Esophagus mucosa (tissue), 1 donor: ENCODE measurements at regions not wholly inside any gene's neighbourhood (a gene's known extent, or its start where the extent isn't known, plus 50 kb on each side); places are given as distances from the start of the nearest gene placed in this dataset.

Experiments used
- ATAC-seq: fragments of 200-7000 bp; cut with Tn5 transposase; one replicate; pipeline ENCODE4 v1.9.1; 2020
- donor health status: DM: yes; HTN: yes; CAD: no.

GRCh38 chr15:94535298-94536048 is 304.1 kb downstream of the MCTP2 start:
- no peak for ATAC-seq

- ATAC-seq = no peak
Observed at GRCh38 chr15:94536549-94536948, 305.2 kb downstream of the MCTP2 start.

DNA sequence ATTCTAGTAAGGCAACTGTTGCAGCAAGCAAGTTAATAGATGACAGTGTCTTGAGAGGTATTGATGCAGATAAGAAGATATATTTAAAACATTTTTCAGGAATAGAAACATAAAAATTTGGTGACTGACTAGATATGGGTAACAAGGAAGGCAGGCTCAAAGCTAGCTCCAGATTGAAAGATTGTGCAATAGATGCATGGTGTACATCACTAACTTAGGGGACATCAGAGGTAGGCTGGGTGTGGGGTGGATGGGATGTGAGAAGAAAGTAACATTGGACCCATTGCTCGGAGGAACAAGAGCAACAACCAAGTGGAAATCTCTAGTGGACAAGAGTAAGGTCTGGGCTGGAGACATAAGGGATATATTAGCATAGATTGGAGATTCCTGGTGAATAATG is 306.9 kb downstream of the MCTP2 start:
- ATAC-seq = no peak

DNA sequence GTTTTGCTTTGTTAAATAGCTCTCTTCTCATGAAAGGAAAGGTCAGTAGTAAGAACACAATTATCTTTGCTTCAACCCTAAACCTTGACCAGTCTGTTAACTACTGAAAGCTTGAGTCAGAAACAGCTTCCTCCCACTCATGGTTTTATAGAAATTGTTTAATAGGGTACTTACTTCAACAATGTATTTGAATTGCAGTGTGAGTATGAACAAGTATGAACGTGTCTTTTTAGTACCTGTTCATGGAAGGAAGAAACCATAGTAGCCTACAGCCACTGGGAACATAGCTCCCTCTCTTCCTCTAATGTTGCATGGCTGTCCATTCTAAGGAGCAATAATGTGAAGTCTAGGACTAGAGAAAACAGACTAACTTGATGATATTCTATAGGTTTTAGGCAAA is 311.0 kb downstream of the MCTP2 start:
- no peak for ATAC-seq

DNA sequence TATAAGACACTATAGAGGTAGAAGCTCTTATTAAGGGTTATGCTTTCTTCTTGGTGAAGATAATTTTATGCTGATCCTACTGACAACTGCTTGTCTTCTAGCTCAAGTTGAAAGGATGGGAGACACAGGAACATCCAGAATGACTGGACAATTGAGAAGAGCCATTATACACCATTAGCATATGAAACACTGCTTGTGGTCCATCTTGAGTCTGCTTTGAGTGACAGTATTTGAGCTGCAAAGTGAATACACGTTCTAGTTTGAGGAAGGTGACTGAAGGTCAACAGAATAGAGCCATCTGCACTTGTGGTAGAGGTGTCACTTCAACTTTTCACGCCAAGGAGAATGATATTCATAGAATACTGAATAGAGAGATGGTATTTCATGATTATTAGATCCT is 315.4 kb downstream of the MCTP2 start:
- ATAC-seq = no peak

DNA sequence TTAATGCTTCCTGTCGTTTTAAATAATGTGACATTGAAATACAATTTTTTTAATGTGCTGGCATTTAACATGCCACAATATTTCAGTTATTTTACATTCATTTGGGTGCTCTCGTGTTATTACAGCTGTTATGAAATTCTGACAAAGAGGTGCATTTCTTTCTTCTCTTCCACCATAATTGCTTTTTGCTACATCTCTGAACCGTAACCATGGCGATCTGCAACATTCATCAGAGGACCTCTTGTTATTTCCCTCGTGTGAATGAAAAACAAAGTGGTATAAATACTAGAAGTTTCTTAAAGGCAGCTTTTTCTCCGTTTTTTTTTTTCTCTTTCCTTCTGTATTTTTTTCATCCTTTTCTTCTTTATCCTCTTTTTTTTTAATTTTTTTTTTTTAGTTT is 316.4 kb downstream of the MCTP2 start:
- ATAC-seq = no peak

GRCh38 chr15:94555841-94556519 is 324.6 kb downstream of the MCTP2 start:
- no peak for ATAC-seq

DNA sequence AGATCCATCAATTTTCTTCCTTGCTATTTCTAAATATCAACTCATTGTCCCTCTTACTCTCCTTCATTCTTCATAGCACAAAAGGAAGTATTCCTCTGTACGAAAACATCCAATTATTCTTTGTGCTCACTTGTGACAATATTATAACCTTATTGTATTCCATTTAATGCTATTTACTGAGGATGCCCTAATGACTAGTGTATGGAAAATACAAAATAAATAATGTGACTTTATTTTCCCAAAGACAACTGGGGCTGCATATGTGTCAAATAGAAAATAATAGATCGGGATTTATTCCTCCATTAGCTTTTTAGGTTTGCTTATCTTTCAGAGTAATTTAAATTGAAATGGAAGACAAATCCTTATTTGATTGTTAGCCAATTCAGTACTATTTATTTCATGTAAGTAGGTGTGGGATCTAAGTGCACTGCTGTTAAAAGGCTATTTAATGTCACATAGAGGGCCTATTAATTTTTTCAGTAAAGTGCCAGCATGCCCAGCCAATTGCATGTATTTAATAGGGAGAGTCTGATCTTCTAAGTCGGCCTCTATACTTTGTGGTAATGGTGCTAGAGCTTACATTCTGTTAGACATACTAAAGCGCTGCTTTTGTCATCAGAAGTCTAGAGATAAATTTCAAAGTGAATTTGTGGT is 329.8 kb downstream of the MCTP2 start:
- no peak for ATAC-seq

DNA sequence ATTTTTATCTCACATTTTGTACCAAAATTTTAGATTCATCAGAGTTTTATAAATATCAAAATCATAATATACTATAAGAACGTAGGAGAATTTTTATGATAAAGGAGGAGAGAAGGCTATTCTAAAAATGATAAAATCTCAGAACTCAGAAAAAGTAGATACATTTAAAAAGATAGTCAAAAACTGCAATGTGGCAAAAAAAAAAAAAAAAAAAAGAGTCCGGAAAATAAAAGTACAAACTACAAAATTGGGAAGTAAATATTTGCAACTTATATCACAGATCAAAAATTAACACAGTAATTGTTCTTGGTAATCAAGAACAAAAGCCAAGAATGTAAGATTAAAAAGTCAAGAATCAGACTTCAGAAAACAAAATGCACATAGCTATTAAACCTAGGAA is 332.1 kb downstream of the MCTP2 start:
- no peak for ATAC-seq

GRCh38 chr15:94576889-94577533 is 345.6 kb downstream of the MCTP2 start:
- ATAC-seq = peak; percentile 47

- no peak for ATAC-seq
Observed at GRCh38 chr15:94579286-94579685, 347.9 kb downstream of the MCTP2 start.

DNA sequence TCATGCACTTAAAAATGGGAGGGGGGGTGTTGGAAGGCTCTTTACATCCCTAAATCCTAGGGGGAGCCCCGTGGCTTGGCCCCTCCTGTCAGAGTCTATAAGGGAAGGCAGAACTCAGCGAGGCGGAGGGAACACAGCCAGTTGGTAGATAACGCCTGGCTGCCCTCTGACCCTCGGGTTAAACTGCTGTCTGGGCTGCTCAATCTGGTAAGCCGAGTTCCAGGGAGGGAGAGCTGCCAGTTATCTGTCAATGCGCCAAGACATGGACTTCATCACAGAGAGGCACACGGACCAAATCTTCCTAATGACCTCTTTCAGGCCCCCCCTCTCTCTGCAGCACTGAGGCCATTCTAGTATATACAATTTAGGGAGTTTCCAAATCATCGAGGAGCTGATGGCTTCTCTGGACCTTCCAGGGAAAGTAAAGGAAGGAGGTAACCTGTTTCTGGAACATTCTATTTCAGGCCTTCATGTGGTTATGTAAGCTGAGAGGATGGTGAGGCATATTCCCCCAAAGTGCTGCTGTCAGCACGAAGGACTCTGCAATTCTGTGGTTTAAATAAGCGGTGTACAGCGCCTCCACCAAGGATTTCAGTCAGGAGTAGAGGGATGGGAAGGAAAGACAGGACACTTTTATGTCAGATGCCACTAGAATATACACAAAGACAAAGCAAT is 349.0 kb downstream of the MCTP2 start:
- ATAC-seq = no peak

GRCh38 chr15:94582368-94582767 is 351.0 kb downstream of the MCTP2 start:
- ATAC-seq = peak; percentile 47

GRCh38 chr15:94584833-94585244 is 353.5 kb downstream of the MCTP2 start:
- peak; percentile 32 for ATAC-seq

- no peak for ATAC-seq
Observed at GRCh38 chr15:94586099-94586498, 354.7 kb downstream of the MCTP2 start.

DNA sequence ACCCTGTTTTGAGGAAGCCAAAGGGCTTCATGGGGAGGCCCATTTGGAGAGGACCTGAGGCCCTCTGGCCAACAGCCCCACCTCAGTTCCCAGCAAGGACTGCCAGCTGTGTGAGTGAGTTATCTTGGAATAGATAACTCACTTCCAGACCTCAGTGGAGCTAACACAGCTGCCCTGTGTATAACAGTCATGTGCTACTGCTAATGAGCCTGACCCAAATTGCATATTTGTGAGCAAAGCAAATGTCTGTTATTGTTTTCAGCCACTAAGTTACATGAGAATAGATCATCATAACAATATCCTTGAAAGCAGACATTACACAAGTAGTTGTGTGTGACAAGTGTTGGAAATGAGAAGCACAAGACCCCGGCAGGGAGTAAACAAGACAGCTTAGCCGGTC is 355.8 kb downstream of the MCTP2 start:
- ATAC-seq = no peak

DNA sequence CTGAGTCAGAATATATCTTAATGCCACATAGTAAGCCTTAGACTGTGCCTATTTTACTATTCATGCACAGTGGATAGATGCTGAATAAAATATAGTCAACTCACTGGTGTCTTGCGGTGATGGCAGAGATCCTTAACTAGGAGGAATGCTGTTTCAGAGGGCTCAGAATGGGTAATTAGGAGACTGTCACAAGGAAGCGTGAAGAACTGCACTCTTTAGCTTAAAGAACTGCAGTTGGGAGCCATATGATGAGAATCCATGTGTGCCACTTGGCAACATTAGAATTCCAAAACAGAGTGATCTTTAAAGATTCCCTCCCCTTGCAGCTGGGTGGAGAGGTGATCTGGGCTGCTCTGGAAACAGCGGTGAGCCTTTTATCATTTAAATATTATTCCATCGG is 357.6 kb downstream of the MCTP2 start:
- ATAC-seq = no peak

GRCh38 chr15:94592495-94592894 is 361.1 kb downstream of the MCTP2 start:
- ATAC-seq = no peak

DNA sequence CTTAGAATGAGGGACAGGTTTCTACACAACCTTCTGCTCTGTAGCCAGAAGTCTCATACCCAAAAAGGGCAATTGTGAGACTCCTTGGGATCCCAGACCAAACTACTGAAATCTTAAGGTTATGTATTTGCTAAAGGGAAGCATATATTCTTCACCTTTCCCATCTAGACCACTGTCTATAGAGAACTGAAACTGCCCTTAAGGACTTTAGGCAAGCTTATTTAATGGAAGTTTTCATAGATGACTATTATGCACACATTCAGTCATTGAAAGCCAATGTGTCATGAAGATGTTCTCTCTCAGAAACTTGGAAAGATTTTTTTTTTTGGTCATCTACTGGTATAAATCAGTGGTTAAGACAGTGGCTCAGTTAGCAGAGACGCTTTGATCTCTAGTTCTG is 365.3 kb downstream of the MCTP2 start:
- ATAC-seq = no peak

DNA sequence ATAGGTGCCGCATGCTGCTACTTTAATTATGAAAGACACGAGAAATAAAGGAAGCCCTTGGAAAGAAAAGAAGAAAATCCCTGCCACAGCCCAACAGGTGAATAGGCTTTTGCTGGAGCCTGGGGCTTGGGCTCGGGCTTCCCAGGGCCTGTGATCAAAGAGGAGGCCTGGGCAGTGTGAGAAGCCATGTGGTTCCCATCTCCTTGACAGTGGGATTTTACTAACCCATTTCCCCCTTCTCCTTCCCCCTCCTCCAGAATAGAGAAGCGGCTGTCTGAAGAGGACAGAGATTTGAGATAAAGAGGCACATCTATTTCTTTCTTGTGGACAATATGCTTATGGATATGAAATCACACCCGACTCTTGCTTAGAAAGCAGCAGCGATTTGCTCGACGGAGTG is 369.1 kb downstream of the MCTP2 start:
- no peak for ATAC-seq

DNA sequence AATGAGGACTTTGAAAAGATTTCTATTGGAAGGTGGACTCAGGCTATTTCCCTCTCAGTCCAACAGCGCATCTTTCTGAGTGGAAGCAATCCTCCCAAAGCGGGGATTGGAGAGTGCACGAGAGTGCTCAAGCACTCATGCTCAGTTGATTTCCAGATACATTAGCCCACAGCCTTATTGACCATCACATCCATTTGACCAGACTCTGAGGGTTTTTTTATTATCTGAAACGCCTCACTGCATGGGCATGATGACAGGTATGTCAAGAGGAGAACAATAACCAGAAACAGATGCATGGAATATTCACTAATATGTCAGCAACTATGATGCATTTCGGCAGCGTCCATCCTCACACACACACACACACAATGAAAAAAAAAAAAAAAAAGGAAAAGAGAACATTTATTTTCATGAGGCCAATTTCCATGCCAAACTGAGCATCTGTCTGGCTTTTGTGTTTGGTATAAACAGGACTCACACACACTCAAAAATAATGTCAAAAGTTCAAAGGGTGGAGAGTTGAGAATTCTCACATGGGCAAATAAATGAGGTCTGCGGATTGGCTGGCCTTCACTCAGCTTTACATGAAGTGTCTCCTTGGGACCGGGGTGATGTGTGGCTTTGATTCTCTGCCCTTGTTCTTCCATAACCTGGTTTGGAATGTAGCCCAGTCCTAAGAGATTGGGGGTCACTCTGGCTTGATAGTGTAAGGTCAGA is 371.6 kb downstream of the MCTP2 start:
- no peak for ATAC-seq

DNA sequence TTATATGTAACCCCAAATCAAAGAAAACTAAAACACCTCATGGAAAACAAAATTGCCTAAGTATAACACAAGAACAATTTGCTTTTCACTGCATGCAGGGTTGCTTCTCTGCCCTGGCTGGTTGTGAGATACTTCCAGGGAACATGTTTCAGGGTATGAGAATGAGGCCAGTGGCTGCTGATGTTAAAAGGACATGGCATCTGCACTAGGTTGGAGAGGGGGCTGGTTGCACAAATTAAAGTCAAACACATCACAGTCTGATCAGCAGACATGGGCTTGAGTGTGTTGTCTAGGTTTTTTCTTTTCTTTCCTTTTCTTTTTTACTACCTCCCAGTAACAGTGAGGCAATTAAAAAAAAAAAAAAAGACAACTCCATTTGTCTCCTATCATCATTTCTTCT is 374.9 kb downstream of the MCTP2 start:
- ATAC-seq = no peak
